K562 (cell line): ENCODE measurements at regions not wholly inside any gene's neighbourhood (a gene's known extent, or its start where the extent isn't known, plus 50 kb on each side); places are given as distances from the start of the nearest gene placed in this dataset.

Source experiments
- SNAPC5 ChIP-seq: fragments of 250-450 bp; sonication (Bioruptor Pico); IDR thresholded peaks from 2 replicates; pipeline ENCODE4 v1.8.0; 2021; ENCODE audit warnings: moderate library complexity, mild to moderate bottlenecking, inconsistent platforms
- YBX1 ChIP-seq: fragments of 450-650 bp; IDR thresholded peaks from 2 replicates; pipeline ENCODE4 v1.7.1; 2016; ENCODE audit warnings: mild to moderate bottlenecking
- ZNF717 ChIP-seq: fragments of 250-450 bp; sonication (Bioruptor Pico); IDR thresholded peaks from 2 replicates; pipeline ENCODE4 v1.5.0; 2021

- no peak for TF ChIP-seq YBX1
- no peak for TF ChIP-seq ZNF717 (CRISPR knock-in tag)
- TF ChIP-seq SNAPC5, result no peak
These were observed 400.6 kb upstream of the CHST9 start for GRCh38 chr18:27585602-27586173.
